Mucosa of rectum (tissue), 2 donors: ENCODE measurements at regions not wholly inside any gene's neighbourhood (a gene's known extent, or its start where the extent isn't known, plus 50 kb on each side); places are given as distances from the start of the nearest gene placed in this dataset.

ENCODE experiments used
- H3K27ac ChIP-seq, 2 donors: one replicate each; pipeline ENCODE4 v1.7.0; 2013; ENCODE audit warnings: inconsistent platforms in 2 of 2, low read depth in 2 of 2, low read length in 2 of 2
- H3K27me3 ChIP-seq, 2 donors: one replicate each; pipeline ENCODE4 v1.7.0; 2013; ENCODE audit warnings: low read length in 2 of 2; ENCODE audit not compliant: control insufficient read depth in 2 of 2, insufficient read depth in 2 of 2
- H3K36me3 ChIP-seq, 2 donors: one replicate each; pipeline ENCODE4 v1.7.0; 2013; ENCODE audit warnings: low read length in 2 of 2; ENCODE audit not compliant: control insufficient read depth in 2 of 2, insufficient read depth in 2 of 2
- H3K4me1 ChIP-seq, 2 donors: one replicate each; pipeline ENCODE4 v1.7.0; 2013; ENCODE audit warnings: low read length in 2 of 2, mild to moderate bottlenecking in 1 of 2; ENCODE audit not compliant: control insufficient read depth in 2 of 2, insufficient read depth in 2 of 2
- H3K4me3 ChIP-seq, 2 donors: one replicate each; pipeline ENCODE4 v1.7.0; 2013; ENCODE audit warnings: low read length in 2 of 2
- H3K9ac ChIP-seq, 2 donors: one replicate each; pipeline ENCODE4 v1.7.0; 2013; ENCODE audit warnings: low read length in 2 of 2, low read depth in 1 of 2, mild to moderate bottlenecking in 1 of 2
- H3K9me3 ChIP-seq, 2 donors: one replicate each; pipeline ENCODE4 v1.7.0; 2013; ENCODE audit warnings: low read length in 2 of 2; ENCODE audit not compliant: control insufficient read depth in 2 of 2
- donor health status: healthy.
- donor health status: Normal muscosa, but diverticular disease.

DNA sequence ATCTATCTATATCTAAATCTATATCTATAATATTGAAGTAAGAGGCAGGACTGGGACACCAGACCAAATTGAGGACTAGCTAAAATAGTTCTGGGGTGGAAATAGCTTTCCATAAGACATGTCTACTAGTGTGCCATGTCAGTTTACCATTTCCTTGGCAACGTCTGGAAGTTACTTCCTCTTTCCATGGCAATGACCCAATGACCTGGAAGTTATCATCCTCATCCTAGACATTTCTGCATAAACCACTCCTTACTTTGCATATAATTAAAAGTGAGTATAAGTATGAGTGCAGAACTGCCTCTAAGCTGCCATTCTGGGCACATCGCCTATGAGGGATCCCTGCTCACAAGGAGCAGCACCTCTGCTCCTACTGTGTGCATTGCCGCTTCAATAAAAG, 734.0 kb upstream of the GCFC2 start:
- Histone ChIP-seq H3K27me3 (no peaks in the 10 kb centered on the region), H3K9ac (no peak overlapping the region), H3K36me3 (no peaks in the 10 kb centered on the region), H3K4me3 (no peak overlapping the region), H3K4me1 (no peaks in the 10 kb centered on the region), H3K9me3 (no peaks in the 10 kb centered on the region), H3K27ac (no peak overlapping the region)

DNA sequence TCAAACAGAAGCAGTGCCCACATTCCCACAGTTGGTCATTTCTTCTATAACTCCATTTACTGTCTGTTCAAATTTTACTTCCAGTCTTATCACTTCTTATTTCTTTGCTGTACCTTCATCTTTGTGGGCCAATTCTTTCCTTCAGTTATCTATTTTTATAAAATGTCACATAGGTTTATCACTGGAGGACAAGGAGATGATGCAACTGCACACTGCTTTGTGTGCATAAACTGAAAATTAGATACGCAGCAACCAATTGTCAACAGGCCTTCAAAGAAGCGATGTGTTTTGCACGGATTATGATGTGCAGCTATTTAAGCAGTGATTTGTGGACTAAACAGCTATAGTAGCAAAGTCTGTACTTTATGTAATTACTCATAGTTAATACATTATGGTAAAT, 726.8 kb upstream of the GCFC2 start:
- no peaks in the 10 kb centered on the region for H3K4me1 ChIP-seq
- H3K9me3 ChIP-seq = no peaks in the 10 kb centered on the region
- H3K36me3 ChIP-seq = no peaks in the 10 kb centered on the region
- no peak overlapping the region for H3K9ac ChIP-seq
- H3K27me3 ChIP-seq = no peaks in the 10 kb centered on the region
- H3K4me3 ChIP-seq = no peak overlapping the region
- H3K27ac ChIP-seq = no peak overlapping the region

DNA sequence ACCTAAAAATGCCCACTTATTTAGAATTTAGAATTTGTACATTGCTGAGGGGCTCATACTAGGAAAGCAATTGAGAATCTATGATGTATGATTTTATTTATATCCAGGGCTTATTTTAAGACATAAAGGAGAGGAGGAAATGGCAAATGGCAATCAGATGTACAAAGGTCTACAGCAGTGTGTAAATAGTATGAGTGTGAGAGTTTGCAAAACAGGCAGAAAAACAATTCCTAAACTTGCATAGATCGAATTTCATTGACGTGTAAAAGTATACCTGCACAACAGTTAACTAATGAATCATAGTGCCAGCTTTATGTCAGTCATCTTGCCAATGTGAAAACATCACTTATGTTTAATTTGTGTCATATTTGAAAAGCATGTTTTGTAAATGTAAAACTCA, 718.7 kb upstream of the GCFC2 start:
- Histone ChIP-seq H3K9me3 (no peaks in the 10 kb centered on the region), H3K27me3 (no peaks in the 10 kb centered on the region), H3K4me3 (no peak overlapping the region)

DNA sequence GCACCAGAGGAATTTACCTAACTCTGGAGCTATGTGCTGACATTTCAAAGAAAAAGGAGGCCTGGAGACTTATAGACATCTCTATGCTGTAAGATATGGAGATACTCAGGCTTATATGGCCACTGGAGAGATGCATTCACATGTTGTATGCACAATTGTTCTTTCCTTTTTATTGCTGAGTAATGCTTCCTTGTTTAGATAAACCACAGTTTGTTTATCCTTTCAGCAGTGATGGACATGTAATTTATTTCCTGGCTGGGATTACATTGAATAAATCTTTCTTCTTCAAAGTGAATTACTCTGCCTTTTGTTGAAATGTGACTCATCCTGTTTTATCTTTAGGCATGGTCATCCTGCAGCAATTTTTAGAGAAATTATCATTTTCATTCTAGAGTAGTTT, 716.7 kb upstream of the GCFC2 start:
- H3K4me3 ChIP-seq = no peak overlapping the region
- H3K27me3 ChIP-seq = no peaks in the 10 kb centered on the region
- no peak overlapping the region for H3K9ac ChIP-seq
- H3K9me3 ChIP-seq = no peaks in the 10 kb centered on the region
- H3K4me1 ChIP-seq = no peaks in the 10 kb centered on the region
- H3K36me3 ChIP-seq = no peaks in the 10 kb centered on the region
- no peak overlapping the region for H3K27ac ChIP-seq

More for the DNA sequence above, 718.7 kb upstream of the GCFC2 start:
- Histone ChIP-seq H3K36me3 (no peaks in the 10 kb centered on the region), H3K27ac (no peak overlapping the region), H3K9ac (no peak overlapping the region), H3K4me1 (no peaks in the 10 kb centered on the region)

GRCh38 chr2:76415821-76416220, 705.1 kb upstream of the GCFC2 start:
- Histone ChIP-seq H3K4me1 (no peaks in the 10 kb centered on the region), H3K9me3 (no peaks in the 10 kb centered on the region), H3K27me3 (no peaks in the 10 kb centered on the region), H3K9ac (no peak overlapping the region), H3K36me3 (no peaks in the 10 kb centered on the region), H3K4me3 (no peak overlapping the region), H3K27ac (no peak overlapping the region)

DNA sequence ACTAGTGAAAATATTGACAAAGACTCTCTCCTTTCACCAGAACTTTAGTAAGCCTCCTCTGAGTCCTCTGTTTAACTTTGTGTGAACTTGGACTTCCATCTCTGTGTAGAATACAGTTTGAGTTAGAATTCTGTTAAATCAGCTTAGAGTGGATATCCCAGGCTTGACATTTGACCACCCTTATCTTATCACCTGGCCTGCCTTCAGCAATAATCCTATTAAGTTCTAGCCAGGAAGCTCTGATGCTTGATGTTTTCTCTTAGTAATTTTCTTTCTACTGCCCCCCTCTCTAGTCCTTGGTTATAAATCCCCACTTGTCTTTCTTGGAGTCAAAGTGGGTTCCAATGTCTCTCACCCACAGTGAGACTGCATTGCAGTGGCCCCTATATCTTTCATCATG, 702.7 kb upstream of the GCFC2 start:
- Histone ChIP-seq H3K4me1 (no peaks in the 10 kb centered on the region), H3K9ac (no peak overlapping the region), H3K27me3 (no peaks in the 10 kb centered on the region), H3K4me3 (no peak overlapping the region), H3K27ac (no peak overlapping the region), H3K9me3 (no peaks in the 10 kb centered on the region), H3K36me3 (no peaks in the 10 kb centered on the region)

GRCh38 chr2:76406134-76406855, 695.6 kb upstream of the GCFC2 start:
- Histone ChIP-seq H3K9me3 (no peaks in the 10 kb centered on the region), H3K36me3 (no peaks in the 10 kb centered on the region), H3K9ac (no peak overlapping the region), H3K4me1 (no peaks in the 10 kb centered on the region), H3K4me3 (no peak overlapping the region), H3K27ac (no peak overlapping the region), H3K27me3 (no peaks in the 10 kb centered on the region)

DNA sequence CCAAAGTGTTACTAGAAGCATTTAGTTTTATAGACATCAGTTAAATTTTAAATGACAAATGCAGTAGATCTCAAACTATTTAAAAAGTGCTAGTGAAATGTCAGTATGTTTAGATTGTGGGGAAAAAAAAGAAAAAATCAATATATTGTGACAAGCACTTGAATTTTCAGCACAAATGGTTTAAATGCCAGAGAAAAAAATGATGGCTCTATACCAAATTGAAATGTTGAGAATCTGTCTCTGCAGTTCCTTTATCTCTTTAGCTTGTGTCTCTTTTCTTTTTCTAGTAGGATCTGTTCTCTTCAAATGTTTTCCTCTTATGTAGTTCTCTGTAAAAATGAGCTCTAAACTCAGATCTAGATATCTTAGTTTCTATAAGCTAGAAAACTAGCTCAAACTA, 682.6 kb upstream of the GCFC2 start:
- no peaks in the 10 kb centered on the region for H3K27me3 ChIP-seq
- no peak overlapping the region for H3K4me3 ChIP-seq
- no peaks in the 10 kb centered on the region for H3K9me3 ChIP-seq
- no peaks in the 10 kb centered on the region for H3K4me1 ChIP-seq
- H3K27ac ChIP-seq = no peak overlapping the region
- H3K9ac ChIP-seq = no peak overlapping the region
- no peaks in the 10 kb centered on the region for H3K36me3 ChIP-seq

- Histone ChIP-seq H3K4me1 (no peaks in the 10 kb centered on the region), H3K9ac (no peak overlapping the region), H3K4me3 (no peak overlapping the region), H3K9me3 (no peaks in the 10 kb centered on the region), H3K27ac (no peak overlapping the region), H3K36me3 (no peaks in the 10 kb centered on the region), H3K27me3 (no peaks in the 10 kb centered on the region)
These were observed 681.0 kb upstream of the GCFC2 start for GRCh38 chr2:76391678-76392077.

DNA sequence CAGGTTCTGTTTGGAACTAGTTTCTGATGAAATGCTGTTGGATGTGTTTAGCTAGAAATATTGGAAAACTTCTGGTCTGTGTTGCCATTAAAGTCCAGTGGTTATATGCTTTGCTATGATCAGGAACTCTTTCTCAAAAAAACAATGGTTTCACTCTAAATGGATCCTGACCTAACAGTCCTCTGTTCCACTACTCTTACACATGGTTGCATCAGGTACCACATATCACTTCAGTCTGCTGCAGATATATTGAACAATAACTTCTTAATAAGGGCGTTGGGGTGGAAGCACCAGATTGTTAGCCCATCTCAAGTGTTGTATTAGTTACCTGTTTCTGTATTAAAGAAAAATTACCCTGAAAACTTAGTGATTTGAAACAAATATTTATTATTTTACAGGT, 676.6 kb upstream of the GCFC2 start:
- Histone ChIP-seq H3K9me3 (no peaks in the 10 kb centered on the region), H3K27me3 (no peaks in the 10 kb centered on the region), H3K4me1 (no peaks in the 10 kb centered on the region), H3K4me3 (no peak overlapping the region), H3K27ac (no peak overlapping the region), H3K36me3 (no peaks in the 10 kb centered on the region), H3K9ac (no peak overlapping the region)

DNA sequence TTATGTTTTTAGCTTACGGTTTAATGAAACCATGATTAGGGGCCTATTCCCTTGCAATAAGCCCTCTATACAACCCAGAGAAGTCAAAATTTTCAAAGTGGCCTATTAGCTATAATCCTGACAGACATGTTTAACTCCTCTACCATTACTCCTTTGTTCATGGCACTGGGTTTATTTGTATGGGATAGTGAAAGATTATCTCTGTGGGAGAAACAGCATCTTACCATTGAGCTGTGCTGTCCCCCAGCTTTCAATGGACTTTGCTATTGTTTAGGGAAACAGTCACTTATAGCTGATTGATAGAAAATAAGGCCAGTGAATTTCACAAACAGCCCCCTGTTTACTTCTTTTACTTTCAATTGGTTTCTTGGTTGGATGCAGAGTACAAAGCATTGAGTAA, 675.2 kb upstream of the GCFC2 start:
- Histone ChIP-seq H3K9me3 (no peaks in the 10 kb centered on the region), H3K27me3 (no peaks in the 10 kb centered on the region), H3K36me3 (no peaks in the 10 kb centered on the region), H3K27ac (no peak overlapping the region), H3K4me3 (no peak overlapping the region), H3K4me1 (no peaks in the 10 kb centered on the region), H3K9ac (no peak overlapping the region)
